Tibial nerve (tissue), 4 donors: ENCODE measurements at regions not wholly inside any gene's neighbourhood (a gene's known extent, or its start where the extent isn't known, plus 50 kb on each side); places are given as distances from the start of the nearest gene placed in this dataset.

Experiments used
- DNase-seq, 2 donors: peaks; one replicate each; pipeline ENCODE4 v3.0.0-alpha.2; 2019; ENCODE audit warnings: low spot score in 2 of 2
- H3K27ac ChIP-seq, 4 donors: fragments of 200-600 bp; sonication (generic) in 3 of 4; one replicate each; pipeline ENCODE4 v1.5.1; 2017 to 2019; ENCODE audit warnings: mild to moderate bottlenecking in 1 of 4
- H3K27me3 ChIP-seq, 2 donors: fragments of 200-600 bp; sonication (generic) in 1 of 2; one replicate each; pipeline versions ENCODE4 v1.5.1 to v1.6.0; 2017 to 2019
- H3K36me3 ChIP-seq, 3 donors: fragments of 200-600 bp; sonication (generic); one replicate each; pipeline ENCODE4 v1.5.1; 2018 to 2019
- H3K4me1 ChIP-seq, 4 donors: fragments of 200-600 bp; sonication (generic) in 3 of 4; one replicate each; pipeline ENCODE4 v1.5.1; 2017 to 2019
- H3K4me3 ChIP-seq, 4 donors: fragments of 200-600 bp; sonication (generic) in 3 of 4; one replicate each; pipeline ENCODE4 v1.5.1; 2017 to 2019; ENCODE audit warnings: mild to moderate bottlenecking in 1 of 4, moderate library complexity in 1 of 4
- H3K9me3 ChIP-seq, 4 donors: fragments of 200-600 bp; sonication (generic) in 3 of 4; one replicate each; pipeline ENCODE4 v1.5.1; 2017 to 2019
- EP300 ChIP-seq, 2 donors: sonication (generic); formaldehyde crosslinking; IDR thresholded peaks; one replicate each; pipeline ENCODE4 v1.6.1; 2017; ENCODE audit warnings: antibody characterized with exemption in 2 of 2, mild to moderate bottlenecking in 1 of 2
- POLR2A ChIP-seq, 2 donors: fragments of 450-650 bp; IDR thresholded peaks; one replicate each; pipeline ENCODE4 v1.6.1; 2017; ENCODE audit warnings: antibody characterized with exemption in 2 of 2, mild to moderate bottlenecking in 2 of 2, moderate library complexity in 2 of 2
- WGBS, 2 donors: methylation state at CpG; one replicate each; pipeline ENCODE4 v1.1.5; 2018; 5-methylcytosine and 5-hydroxymethylcytosine counted together
- TF ChIP-seq, protein P1 (sequence below), 5 experiments: fragments of 200-600 bp in 3 of 5; fragments of 450-650 bp in 2 of 5; sonication (generic) in 3 of 5; IDR thresholded peaks; one replicate each; pipeline ENCODE4 v1.5.1; 2016 to 2019; ENCODE audit warnings: antibody characterized with exemption in 5 of 5, mild to moderate bottlenecking in 3 of 5, moderate library complexity in 2 of 5

DNA sequence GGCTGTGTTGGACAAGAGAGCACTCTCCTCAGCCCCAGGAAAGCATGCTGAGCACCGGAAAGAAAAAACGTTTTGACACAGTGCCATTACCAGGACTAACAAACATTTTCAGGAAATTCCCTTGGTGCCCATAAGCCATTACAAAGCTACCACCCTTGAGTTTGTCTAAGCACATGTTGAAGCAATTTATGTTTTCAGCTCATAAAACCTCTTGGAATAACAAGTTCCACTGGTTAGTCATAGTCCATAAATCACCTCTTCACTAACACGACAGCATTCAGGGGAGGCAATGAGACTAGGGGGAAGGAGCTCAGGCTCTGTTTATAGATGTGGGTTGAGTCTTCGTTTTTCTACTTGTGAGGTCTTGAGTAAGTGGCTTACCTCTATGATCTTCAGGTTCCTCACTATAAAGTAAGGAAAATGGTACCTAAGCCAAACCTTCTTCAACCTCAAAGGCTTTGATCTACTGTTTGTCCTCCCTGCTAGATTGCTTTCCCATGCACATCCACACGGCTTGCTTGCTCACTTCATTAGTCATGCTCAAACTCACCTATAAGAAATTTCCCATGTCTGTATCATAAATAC, 65.4 kb downstream of the DRD1 start:
- Histone ChIP-seq H3K4me1 (no peaks in the 10 kb centered on the region), H3K4me3 (no peak overlapping the region), H3K27me3 (no peaks in the 10 kb centered on the region), H3K27ac (no peak overlapping the region), H3K36me3 (no peaks in the 10 kb centered on the region), H3K9me3 (peaks cover 0 to 3% (median 0%) of the 10 kb centered on the region in 4 donors)
- TF ChIP-seq, protein P1, sequence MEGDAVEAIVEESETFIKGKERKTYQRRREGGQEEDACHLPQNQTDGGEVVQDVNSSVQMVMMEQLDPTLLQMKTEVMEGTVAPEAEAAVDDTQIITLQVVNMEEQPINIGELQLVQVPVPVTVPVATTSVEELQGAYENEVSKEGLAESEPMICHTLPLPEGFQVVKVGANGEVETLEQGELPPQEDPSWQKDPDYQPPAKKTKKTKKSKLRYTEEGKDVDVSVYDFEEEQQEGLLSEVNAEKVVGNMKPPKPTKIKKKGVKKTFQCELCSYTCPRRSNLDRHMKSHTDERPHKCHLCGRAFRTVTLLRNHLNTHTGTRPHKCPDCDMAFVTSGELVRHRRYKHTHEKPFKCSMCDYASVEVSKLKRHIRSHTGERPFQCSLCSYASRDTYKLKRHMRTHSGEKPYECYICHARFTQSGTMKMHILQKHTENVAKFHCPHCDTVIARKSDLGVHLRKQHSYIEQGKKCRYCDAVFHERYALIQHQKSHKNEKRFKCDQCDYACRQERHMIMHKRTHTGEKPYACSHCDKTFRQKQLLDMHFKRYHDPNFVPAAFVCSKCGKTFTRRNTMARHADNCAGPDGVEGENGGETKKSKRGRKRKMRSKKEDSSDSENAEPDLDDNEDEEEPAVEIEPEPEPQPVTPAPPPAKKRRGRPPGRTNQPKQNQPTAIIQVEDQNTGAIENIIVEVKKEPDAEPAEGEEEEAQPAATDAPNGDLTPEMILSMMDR (IDR thresholded peaks at IDR 0.05) = no peak
- no peak for DNase-seq
- WGBS, 2 donors = 9 to 16% methylated on average over 5 of the region's 5 CpGs

DNA sequence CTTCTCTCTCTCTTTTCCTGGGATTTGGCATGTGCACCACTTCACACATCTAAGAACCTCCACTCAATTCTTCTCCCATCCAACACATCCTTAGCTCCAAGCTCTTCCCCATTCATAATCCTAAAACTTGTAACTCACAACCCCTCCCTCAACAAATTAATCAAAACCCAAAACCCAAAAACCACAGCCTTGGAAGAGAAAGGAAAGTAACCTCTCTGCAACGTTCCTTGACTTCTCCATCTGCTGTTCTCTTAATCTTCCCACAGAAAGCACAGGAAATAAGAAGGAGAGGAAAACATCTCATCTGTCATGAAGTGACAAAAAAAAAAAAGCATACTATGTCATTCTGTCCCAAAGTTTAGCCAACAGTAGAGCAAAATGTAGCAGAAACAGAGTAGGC, 66.2 kb downstream of the DRD1 start:
- no peak for DNase-seq
- WGBS, 2 donors = 34 to 41% methylated on average over 1 of the region's 1 CpG
- Histone ChIP-seq H3K4me1 (no peaks in the 10 kb centered on the region), H3K27me3 (no peaks in the 10 kb centered on the region), H3K36me3 (no peaks in the 10 kb centered on the region), H3K9me3 (peaks cover 0 to 3% (median 0%) of the 10 kb centered on the region in 4 donors), H3K27ac (no peak overlapping the region), H3K4me3 (no peak overlapping the region)
- TF ChIP-seq, protein P1 (IDR thresholded peaks at IDR 0.05) = no peak
- TF ChIP-seq POLR2A (IDR thresholded peaks at IDR 0.05) (no peak), EP300 (IDR thresholded peaks at IDR 0.05) (no peak)

DNA sequence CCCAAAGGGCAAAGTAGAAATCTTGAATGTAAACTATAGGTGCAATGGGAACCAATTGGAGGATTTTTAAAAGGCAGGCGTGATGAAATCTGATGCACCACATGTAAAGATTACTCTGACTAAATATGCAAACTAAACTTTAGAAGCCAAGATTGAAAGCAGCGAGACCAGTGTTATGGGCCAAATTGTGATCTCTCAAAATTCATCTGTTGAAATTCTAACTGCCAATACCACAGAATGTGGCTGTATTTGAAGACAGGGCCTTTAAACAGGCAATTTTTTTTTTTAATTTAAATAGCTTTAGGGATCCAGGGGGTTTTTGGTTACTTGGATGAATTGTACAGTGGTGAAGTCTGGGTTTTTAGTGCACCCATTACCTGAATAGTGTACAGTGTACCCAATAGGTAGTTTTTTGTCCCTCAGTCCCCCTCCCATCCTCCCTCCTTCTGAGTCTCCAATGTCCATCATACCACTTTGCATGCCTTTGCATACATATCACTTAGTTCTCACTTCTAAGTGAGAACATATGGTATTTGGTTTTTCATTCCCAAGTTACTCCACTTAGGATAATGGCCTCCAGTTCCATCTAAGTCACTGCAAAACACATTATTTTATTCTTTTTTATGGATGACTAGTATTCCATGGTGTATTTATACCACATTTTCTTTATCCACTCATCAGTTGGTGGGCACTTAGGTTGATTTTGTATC, 69.7 kb downstream of the DRD1 start:
- 94 to 96% methylated on average over 2 of the region's 2 CpGs for WGBS, 2 donors
- no peak for DNase-seq
- H3K27me3 ChIP-seq = no peaks in the 10 kb centered on the region
- no peaks in the 10 kb centered on the region for H3K4me1 ChIP-seq
- H3K4me3 ChIP-seq = no peak overlapping the region
- no peaks in the 10 kb centered on the region for H3K36me3 ChIP-seq
- H3K27ac ChIP-seq = no peak overlapping the region
- TF ChIP-seq, protein P1 (IDR thresholded peaks at IDR 0.05) = no peak
- TF ChIP-seq POLR2A (IDR thresholded peaks at IDR 0.05) (no peak), EP300 (IDR thresholded peaks at IDR 0.05) (no peak)
- peaks cover 0 to 7% (median 0%) of the 10 kb centered on the region in 4 donors for H3K9me3 ChIP-seq

DNA sequence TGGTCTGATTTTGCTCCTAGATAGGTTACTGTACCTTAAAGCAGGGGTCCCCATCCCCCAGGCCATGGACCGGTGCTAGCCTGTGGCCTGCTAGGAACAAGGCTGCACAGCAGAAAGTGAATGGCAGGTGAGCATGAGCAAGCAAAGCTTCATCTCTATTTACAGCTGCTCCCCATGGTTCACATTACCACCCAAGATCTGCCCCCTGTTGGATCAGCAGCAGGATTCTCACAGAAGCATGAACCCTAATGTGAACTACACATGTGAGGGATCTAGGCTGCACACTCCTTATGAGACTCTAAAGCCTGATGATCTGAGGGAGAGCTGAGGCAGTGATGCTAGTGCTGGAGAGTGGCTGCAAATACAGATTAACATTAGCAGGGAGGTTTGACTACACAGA, 78.1 kb downstream of the DRD1 start:
- 83 to 100% methylated on average over 1 of the region's 1 CpG for WGBS, 2 donors
- Histone ChIP-seq H3K27ac (no peak overlapping the region), H3K36me3 (no peaks in the 10 kb centered on the region), H3K4me1 (no peaks in the 10 kb centered on the region), H3K4me3 (no peak overlapping the region), H3K27me3 (no peaks in the 10 kb centered on the region), H3K9me3 (peaks cover 0 to 4% (median 0%) of the 10 kb centered on the region in 4 donors)
- TF ChIP-seq POLR2A (IDR thresholded peaks at IDR 0.05) = no peak
- no peak for TF ChIP-seq EP300 (IDR thresholded peaks at IDR 0.05)
- TF ChIP-seq, protein P1 (IDR thresholded peaks at IDR 0.05) = no peak
- no peak for DNase-seq

GRCh38 chr5:175363300-175363699, 80.7 kb downstream of the DRD1 start:
- TF ChIP-seq POLR2A (IDR thresholded peaks at IDR 0.05) = no peak
- TF ChIP-seq EP300 (IDR thresholded peaks at IDR 0.05) = no peak
- TF ChIP-seq, protein P1 (IDR thresholded peaks at IDR 0.05) = no peak
- 77 to 86% methylated on average over 5 of the region's 5 CpGs for WGBS, 2 donors
- DNase-seq = no peak
- H3K27ac ChIP-seq = no peak overlapping the region
- H3K4me1 ChIP-seq = no peaks in the 10 kb centered on the region
- no peak overlapping the region for H3K4me3 ChIP-seq
- no peaks in the 10 kb centered on the region for H3K9me3 ChIP-seq
- no peaks in the 10 kb centered on the region for H3K36me3 ChIP-seq
- no peaks in the 10 kb centered on the region for H3K27me3 ChIP-seq
